ENCODE measurements at regions not wholly inside any gene's neighbourhood (a gene's known extent, or its start where the extent isn't known, plus 50 kb on each side); places are given as distances from the start of the nearest gene placed in this dataset.

DNA sequence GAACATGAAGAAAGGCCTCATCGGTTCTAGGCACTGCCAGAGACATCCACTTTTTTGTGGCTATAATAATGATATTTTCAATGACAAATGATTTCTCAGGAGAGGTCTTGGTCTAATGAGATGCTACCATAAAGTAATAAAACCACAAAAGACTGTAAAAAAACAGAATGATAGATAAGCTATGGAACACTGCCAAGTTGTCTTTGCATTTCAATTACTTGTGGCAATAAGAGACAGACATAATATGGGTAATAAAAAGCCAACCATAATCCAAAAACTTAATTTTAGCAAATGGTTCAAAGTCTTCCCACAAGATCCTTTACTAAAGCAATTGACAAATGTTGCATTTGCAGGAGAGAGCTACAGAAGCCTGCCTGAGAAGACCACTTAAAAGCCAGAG is 292.5 kb downstream of the ATPSCKMT start:
- TF ChIP-seq, protein P1, sequence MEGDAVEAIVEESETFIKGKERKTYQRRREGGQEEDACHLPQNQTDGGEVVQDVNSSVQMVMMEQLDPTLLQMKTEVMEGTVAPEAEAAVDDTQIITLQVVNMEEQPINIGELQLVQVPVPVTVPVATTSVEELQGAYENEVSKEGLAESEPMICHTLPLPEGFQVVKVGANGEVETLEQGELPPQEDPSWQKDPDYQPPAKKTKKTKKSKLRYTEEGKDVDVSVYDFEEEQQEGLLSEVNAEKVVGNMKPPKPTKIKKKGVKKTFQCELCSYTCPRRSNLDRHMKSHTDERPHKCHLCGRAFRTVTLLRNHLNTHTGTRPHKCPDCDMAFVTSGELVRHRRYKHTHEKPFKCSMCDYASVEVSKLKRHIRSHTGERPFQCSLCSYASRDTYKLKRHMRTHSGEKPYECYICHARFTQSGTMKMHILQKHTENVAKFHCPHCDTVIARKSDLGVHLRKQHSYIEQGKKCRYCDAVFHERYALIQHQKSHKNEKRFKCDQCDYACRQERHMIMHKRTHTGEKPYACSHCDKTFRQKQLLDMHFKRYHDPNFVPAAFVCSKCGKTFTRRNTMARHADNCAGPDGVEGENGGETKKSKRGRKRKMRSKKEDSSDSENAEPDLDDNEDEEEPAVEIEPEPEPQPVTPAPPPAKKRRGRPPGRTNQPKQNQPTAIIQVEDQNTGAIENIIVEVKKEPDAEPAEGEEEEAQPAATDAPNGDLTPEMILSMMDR (IDR thresholded peaks at IDR 0.05; ENCODE audit: poor library complexity), result no peak
- TF ChIP-seq EZH2phosphoT487 (IDR thresholded peaks at IDR 0.05; ENCODE audit: low read depth, severe bottlenecking, unreplicated experiment), result no peak

Measured in hepatocyte (in vitro differentiated cells).